Astrocyte (in vitro differentiated cells and primary cell): ENCODE measurements at regions not wholly inside any gene's neighbourhood (a gene's known extent, or its start where the extent isn't known, plus 50 kb on each side); places are given as distances from the start of the nearest gene placed in this dataset.

Source experiments
- EZH2 ChIP-seq: IDR thresholded peaks from 2 replicates; pipeline ENCODE4 v1.6.1; 2012; ENCODE audit warnings: mild to moderate bottlenecking, low read length, inconsistent platforms; ENCODE audit not compliant: insufficient read depth
- TF ChIP-seq, protein P1 (sequence below): IDR thresholded peaks from 2 replicates; pipeline ENCODE4 v1.5.1; 2011; ENCODE audit warnings: low read depth, mild to moderate bottlenecking, inconsistent platforms, low read length, moderate library complexity; ENCODE audit not compliant: insufficient read depth

DNA sequence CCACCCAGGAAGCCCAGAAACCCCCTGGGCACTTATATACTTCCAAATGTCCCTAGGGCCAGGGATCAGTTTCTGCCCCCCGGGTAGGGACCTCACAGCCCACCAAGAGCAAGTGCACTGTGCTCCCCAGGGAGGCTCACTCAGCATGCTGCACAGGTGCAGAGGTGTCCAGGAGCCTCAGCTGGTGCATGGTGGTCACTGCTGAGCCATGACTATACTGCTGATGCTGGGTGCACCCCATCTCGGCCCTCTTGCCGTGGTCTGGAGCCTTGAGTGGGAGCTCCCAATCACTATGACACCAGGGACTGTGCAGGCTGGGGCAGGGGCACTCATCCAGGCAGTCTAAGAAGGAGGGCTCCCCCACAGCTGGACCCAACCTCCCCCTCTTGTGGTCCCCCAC lies 617.8 kb upstream of the RAB6C start:
- TF ChIP-seq, protein P1, sequence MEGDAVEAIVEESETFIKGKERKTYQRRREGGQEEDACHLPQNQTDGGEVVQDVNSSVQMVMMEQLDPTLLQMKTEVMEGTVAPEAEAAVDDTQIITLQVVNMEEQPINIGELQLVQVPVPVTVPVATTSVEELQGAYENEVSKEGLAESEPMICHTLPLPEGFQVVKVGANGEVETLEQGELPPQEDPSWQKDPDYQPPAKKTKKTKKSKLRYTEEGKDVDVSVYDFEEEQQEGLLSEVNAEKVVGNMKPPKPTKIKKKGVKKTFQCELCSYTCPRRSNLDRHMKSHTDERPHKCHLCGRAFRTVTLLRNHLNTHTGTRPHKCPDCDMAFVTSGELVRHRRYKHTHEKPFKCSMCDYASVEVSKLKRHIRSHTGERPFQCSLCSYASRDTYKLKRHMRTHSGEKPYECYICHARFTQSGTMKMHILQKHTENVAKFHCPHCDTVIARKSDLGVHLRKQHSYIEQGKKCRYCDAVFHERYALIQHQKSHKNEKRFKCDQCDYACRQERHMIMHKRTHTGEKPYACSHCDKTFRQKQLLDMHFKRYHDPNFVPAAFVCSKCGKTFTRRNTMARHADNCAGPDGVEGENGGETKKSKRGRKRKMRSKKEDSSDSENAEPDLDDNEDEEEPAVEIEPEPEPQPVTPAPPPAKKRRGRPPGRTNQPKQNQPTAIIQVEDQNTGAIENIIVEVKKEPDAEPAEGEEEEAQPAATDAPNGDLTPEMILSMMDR, result no peak
- TF ChIP-seq EZH2, result no peak
